Endothelial cell of umbilical vein (primary cell): ENCODE measurements at regions not wholly inside any gene's neighbourhood (a gene's known extent, or its start where the extent isn't known, plus 50 kb on each side); places are given as distances from the start of the nearest gene placed in this dataset.
A peak's percentile ranks its signal among the peaks of the same experiment; 100 is the strongest.

ENCODE experiments used
- BruUV-seq: library from RNA; stranded (reverse); fragments of 400-500 nt; replicated peaks from 2 replicates; lab custom pipeline; 2021; lab: Mats Ljungman, UMichigan
- CTCF ChIA-PET: fragments of 300-600, 350-600 bp; sonication (Branson Sonifier 250); formaldehyde crosslinking; loops from one replicate; lab custom pipeline; 2021; ENCODE audit warnings: antibody characterized with exemption, inconsistent platforms; lab: Charles Lee
- POLR2A ChIA-PET: fragments of 300-600, 350-600 bp; sonication (Branson Sonifier 250); formaldehyde crosslinking; loops from one replicate; lab custom pipeline; 2021; ENCODE audit warnings: antibody characterized with exemption, inconsistent platforms; lab: Charles Lee
- DNase-seq: peaks from one replicate; pipeline ENCODE4 v3.0.0-alpha.2; 2011; ENCODE audit warnings: low read depth, low spot score
- FAIRE-seq: peaks from 2 replicates; lab custom pipeline; 2011; peaks lifted over from hg19 to GRCh38; lab: Jason Lieb, UNC
- H2AFZ ChIP-seq: 2 replicates; pipeline ENCODE4 v1.6.0; 2012; ENCODE audit warnings: low read depth, low read length, control low read depth, inconsistent platforms
- H3K27ac ChIP-seq: 2 replicates; pipeline ENCODE4 v1.5.1; 2011; ENCODE audit warnings: low read depth, mild to moderate bottlenecking, control low read depth, low read length, moderate library complexity; ENCODE audit not compliant: insufficient read depth
- H3K27me3 ChIP-seq, 2 experiments: 2 replicates each; pipeline versions ENCODE4 v1.6.0 to v1.6.1; 2011; ENCODE audit warnings: low read length in 2 of 2, mixed read lengths in 1 of 2; ENCODE audit not compliant: control insufficient read depth in 2 of 2, insufficient read depth in 2 of 2
- H3K36me3 ChIP-seq, 2 experiments: 2 replicates in 1 of 2; 3 replicates in 1 of 2; pipeline ENCODE4 v1.5.1; 2011; ENCODE audit warnings: low read length in 2 of 2, mild to moderate bottlenecking in 1 of 2, moderate library complexity in 1 of 2; ENCODE audit not compliant: control insufficient read depth in 2 of 2, insufficient read depth in 2 of 2; ENCODE audit errors: extremely low read depth in 1 of 2
- H3K4me1 ChIP-seq: 3 replicates; pipeline ENCODE4 v1.5.1; 2011; ENCODE audit warnings: mild to moderate bottlenecking, low read length; ENCODE audit not compliant: control insufficient read depth, insufficient read depth; ENCODE audit errors: extremely low read depth
- H3K4me2 ChIP-seq: 2 replicates; pipeline ENCODE4 v1.6.1; 2011; ENCODE audit warnings: low read length, control low read depth, mixed read lengths; ENCODE audit not compliant: insufficient read depth
- H3K4me3 ChIP-seq, 3 experiments: fragments of 200-600 bp in 1 of 3; sonication (generic), shearing (Covaris generic) in 1 of 3; replicated peaks in 1 of 3; 2 replicates each; pipeline ENCODE4 v1.5.1; 2011 to 2016; ENCODE audit warnings: control low read depth in 3 of 3, low read length in 3 of 3, mild to moderate bottlenecking in 2 of 3, inconsistent platforms in 1 of 3, low read depth in 1 of 3, moderate library complexity in 1 of 3; ENCODE audit not compliant: insufficient read depth in 1 of 3
- H3K79me2 ChIP-seq: 2 replicates; pipeline ENCODE4 v1.6.0; 2012; ENCODE audit warnings: low read length, inconsistent platforms; ENCODE audit not compliant: control insufficient read depth, insufficient read depth
- H3K9ac ChIP-seq: replicated peaks from 2 replicates; pipeline ENCODE3; 2011; ENCODE audit warnings: low read length, control low read depth; ENCODE audit not compliant: insufficient read depth; ENCODE audit errors: extremely low read depth
- H3K9me1 ChIP-seq: replicated peaks from 3 replicates; pipeline ENCODE4 v1.6.0; 2011; ENCODE audit warnings: mild to moderate bottlenecking, low read length; ENCODE audit not compliant: control insufficient read depth, insufficient read depth; ENCODE audit errors: extremely low read depth
- H3K9me3 ChIP-seq: replicated peaks from 2 replicates; pipeline ENCODE4 v1.5.1; 2012; ENCODE audit warnings: low read length, inconsistent platforms; ENCODE audit not compliant: control insufficient read depth, insufficient read depth
- H4K20me1 ChIP-seq: replicated peaks from 2 replicates; pipeline ENCODE3; 2011; ENCODE audit warnings: mild to moderate bottlenecking, low read length; ENCODE audit not compliant: control insufficient read depth, insufficient read depth; ENCODE audit errors: extremely low read depth
- EZH2 ChIP-seq: IDR thresholded peaks from 2 replicates; pipeline ENCODE4 v1.6.1; 2012; ENCODE audit warnings: borderline replicate concordance, low read depth, mild to moderate bottlenecking, moderate library complexity, low read length, inconsistent platforms; ENCODE audit not compliant: severe bottlenecking
- FOS ChIP-seq: IDR thresholded peaks from 2 replicates; pipeline ENCODE4 v1.6.1; 2011; ENCODE audit warnings: mild to moderate bottlenecking, low read length, moderate library complexity, borderline replicate concordance; ENCODE audit not compliant: insufficient read depth
- GATA2 ChIP-seq: IDR thresholded peaks from 2 replicates; pipeline ENCODE4 v1.7.0; 2011; ENCODE audit warnings: low read depth, mild to moderate bottlenecking, moderate library complexity, mixed read lengths, low read length; ENCODE audit not compliant: insufficient read length, insufficient read depth
- JUN ChIP-seq: IDR thresholded peaks from 2 replicates; pipeline ENCODE4 v1.6.1; 2011; ENCODE audit warnings: borderline replicate concordance, low read depth; ENCODE audit not compliant: insufficient read length, insufficient read depth
- MYC ChIP-seq: IDR thresholded peaks from one replicate; pipeline ENCODE4 v1.6.1; 2011; ENCODE audit warnings: mild to moderate bottlenecking, low read depth, low read length
- POLR2A ChIP-seq: IDR thresholded peaks from 2 replicates; pipeline ENCODE4 v1.6.1; 2012; ENCODE audit warnings: low read depth, mild to moderate bottlenecking, control low read depth, low read length
- POLR2AphosphoS5 ChIP-seq: IDR thresholded peaks from 2 replicates; pipeline ENCODE4 v1.6.1; 2012; ENCODE audit warnings: low read depth, mild to moderate bottlenecking, control low read depth, low read length, moderate library complexity; ENCODE audit not compliant: insufficient read depth
- dilution Hi-C: fragments of 300-500 bp; cut with MboI; formaldehyde crosslinking; loops from one replicate; pipeline ENCODE4 v1.15.0; 2019; ENCODE audit warnings: low sequenced_read_pairs; ENCODE audit not compliant: extremely low pct_ligation_motif_present
- intact Hi-C: fragments of 100-400 bp; cut with micrococcal nuclease; formaldehyde crosslinking; loops from one replicate; pipeline ENCODE4 v1.10.0; 2022
- TF ChIP-seq, protein P1 (sequence below): IDR thresholded peaks from 2 replicates; pipeline ENCODE4 v1.6.1; 2011; ENCODE audit not compliant: insufficient read depth, insufficient read length
- TF ChIP-seq, protein P2 (sequence below), 2 donors: IDR thresholded peaks; 1 replicate in 1 of 2; 2 replicates in 1 of 2; pipeline ENCODE4 v1.5.1; 2011; ENCODE audit warnings: low read length in 2 of 2, mild to moderate bottlenecking in 2 of 2, moderate library complexity in 2 of 2, control low read depth in 1 of 2, inconsistent platforms in 1 of 2, low read depth in 1 of 2; ENCODE audit not compliant: insufficient read depth in 1 of 2; ENCODE audit errors: extremely low read depth in 1 of 2

DNA sequence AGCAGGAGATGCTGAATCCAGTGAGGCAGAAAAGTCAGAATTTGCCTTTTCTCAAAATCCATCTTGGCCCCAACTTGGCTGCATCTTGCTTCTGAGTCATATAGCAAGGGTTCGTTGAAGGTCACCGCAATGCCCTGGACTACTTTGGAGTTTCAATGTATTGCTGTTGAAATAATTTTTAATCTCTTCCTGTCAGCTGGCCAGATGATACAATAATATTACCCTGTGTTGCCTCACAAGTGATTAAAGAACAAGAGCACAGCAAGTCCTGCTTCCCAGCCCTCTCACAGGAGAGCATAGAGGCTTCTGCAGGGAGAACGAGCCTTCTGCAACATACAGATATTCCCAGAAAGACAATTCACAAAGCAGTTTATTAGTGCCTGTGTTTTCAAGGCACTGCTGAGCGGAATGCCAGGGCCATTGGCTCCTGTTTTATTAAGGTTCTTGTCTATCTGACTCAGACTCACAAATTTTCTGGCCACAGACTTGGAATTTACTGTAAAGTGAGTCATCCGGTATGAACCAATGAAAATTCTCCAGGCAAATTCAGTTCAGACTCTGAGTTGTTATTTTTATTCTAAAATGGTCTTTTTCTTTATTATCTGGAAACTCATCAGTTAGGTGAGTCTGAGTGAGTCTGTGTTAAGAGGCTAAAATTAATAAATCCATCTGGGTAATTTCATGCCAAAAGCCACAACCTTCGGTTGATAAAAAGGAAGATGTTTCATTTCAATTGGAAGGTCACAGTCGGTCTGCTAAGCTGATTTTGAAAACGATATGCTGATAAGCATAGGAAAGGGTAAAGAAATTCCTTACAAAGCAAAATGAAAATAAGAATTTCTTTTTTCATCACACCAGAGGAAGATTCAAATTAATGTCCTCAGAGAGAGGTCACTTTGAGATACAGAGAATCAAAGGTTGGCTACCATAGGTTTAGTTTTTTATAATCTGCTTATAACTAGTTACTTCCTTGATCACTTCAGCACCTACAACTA lies 289.4 kb upstream of the STXBP5 start:
- TSS peak; percentile 76 for BruUV-seq
- Histone ChIP-seq H4K20me1 (no peaks in the 10 kb centered on the region), H3K79me2 (no peaks in the 10 kb centered on the region), H3K9ac (peak overlapping the region; percentile 96), H3K4me3 (peak overlapping the region; percentile 10 to 68 (median 33)), H3K27me3 (no peaks in the 10 kb centered on the region), H3K36me3 (no peaks in the 10 kb centered on the region), H3K27ac (peak overlapping the region; percentile 99), H2AFZ (no peak overlapping the region), H3K9me1 (no peaks in the 10 kb centered on the region), H3K4me1 (peaks cover 39% of the 10 kb centered on the region), H3K4me2 (peak overlapping the region; percentile 90), H3K9me3 (no peaks in the 10 kb centered on the region)
- TF ChIP-seq, protein P1, sequence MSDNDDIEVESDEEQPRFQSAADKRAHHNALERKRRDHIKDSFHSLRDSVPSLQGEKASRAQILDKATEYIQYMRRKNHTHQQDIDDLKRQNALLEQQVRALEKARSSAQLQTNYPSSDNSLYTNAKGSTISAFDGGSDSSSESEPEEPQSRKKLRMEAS, result no peak
- TF ChIP-seq, protein P2, sequence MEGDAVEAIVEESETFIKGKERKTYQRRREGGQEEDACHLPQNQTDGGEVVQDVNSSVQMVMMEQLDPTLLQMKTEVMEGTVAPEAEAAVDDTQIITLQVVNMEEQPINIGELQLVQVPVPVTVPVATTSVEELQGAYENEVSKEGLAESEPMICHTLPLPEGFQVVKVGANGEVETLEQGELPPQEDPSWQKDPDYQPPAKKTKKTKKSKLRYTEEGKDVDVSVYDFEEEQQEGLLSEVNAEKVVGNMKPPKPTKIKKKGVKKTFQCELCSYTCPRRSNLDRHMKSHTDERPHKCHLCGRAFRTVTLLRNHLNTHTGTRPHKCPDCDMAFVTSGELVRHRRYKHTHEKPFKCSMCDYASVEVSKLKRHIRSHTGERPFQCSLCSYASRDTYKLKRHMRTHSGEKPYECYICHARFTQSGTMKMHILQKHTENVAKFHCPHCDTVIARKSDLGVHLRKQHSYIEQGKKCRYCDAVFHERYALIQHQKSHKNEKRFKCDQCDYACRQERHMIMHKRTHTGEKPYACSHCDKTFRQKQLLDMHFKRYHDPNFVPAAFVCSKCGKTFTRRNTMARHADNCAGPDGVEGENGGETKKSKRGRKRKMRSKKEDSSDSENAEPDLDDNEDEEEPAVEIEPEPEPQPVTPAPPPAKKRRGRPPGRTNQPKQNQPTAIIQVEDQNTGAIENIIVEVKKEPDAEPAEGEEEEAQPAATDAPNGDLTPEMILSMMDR (IDR thresholded peaks at IDR 0.05; ENCODE audit: extremely low read depth in 1 of 2, insufficient read depth in 1 of 2, low read depth in 1 of 2, low read length in 2 of 2), result no peak
- peak; percentile 76 for TF ChIP-seq POLR2AphosphoS5
- peak; percentile 84 for TF ChIP-seq GATA2
- no peak for TF ChIP-seq EZH2
- TF ChIP-seq POLR2A, result no peak
- TF ChIP-seq FOS, result peak; percentile 85
- TF ChIP-seq JUN, result peak; percentile 77
- no peak for TF ChIP-seq MYC
- DNase-seq (peak; percentile 98), FAIRE-seq (peak; percentile 91)
- CTCF ChIA-PET, result interaction anchor here (0.6 to 2.0 kb wide), 4 partner anchors 13 to 50 kb away, joined by 3 to 4 read pairs (median 4); no protein-coding TSS in a partner anchor
- dilution Hi-C loops (no loop called here), intact Hi-C loops (loop anchor here (1.0 to 10.0 kb wide), 12 partner anchors 9 to 950 kb away; partner anchors contain the start of genes RAB32 and SHPRH)
- POLR2A ChIA-PET, result interaction anchor here (0.7 kb wide), 1 partner anchor 9 kb away, joined by 3 read pairs; no protein-coding TSS in a partner anchor
